Limb (tissue), 2 donors: ENCODE measurements at regions not wholly inside any gene's neighbourhood (a gene's known extent, or its start where the extent isn't known, plus 50 kb on each side); places are given as distances from the start of the nearest gene placed in this dataset.
A peak's percentile ranks its signal among the peaks of the same experiment; 100 is the strongest.
"Not testable (repeated sequence)": the region's sequence is repeated elsewhere in the genome, so short reads cannot be mapped to it uniquely, and the experiment has no call there.

Source experiments
- DNase-seq, 2 donors: peaks; one replicate each; pipeline ENCODE4 v3.0.0-alpha.2; 2016; ENCODE audit errors: extremely low spot score in 2 of 2

DNA sequence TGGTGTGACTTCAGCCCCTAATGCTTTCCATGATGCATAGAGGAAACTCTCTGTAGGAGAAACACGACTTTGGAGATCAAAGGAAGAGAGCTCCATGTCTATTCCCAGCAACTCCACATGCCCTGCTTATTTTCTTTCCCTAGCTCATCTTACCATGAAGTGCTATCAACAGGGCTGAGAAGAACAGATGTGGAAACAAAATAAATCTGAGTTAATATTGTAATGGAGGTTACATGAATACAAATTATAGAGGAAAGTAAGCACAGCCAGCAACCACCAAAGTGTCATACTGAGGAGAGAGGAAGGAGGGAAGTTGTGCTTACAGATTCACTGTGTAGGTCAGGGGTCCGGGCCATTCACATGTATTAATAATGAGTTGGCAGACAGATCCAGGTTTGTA, 157.5 kb downstream of the RFPL4B start:
- no peak for DNase-seq

DNA sequence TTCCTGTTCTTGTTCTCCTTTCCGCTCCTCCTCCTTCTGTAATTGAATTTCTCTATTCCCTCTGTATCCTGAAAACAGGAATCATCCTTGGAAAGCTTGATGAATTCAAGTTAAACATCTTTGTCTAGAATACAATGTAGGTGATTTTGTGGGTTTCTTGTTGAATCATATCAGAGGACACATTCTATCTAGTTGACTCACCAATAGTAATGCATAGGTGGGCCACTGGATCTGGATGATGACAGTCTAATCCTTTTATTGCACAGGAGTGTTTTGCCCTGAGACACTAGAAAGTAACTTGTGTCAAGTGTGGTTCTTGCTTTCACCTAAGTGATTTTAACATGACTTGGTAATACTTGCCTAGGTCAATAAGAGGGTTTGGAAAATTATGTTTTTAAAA, 164.3 kb downstream of the RFPL4B start:
- no peak for DNase-seq

DNA sequence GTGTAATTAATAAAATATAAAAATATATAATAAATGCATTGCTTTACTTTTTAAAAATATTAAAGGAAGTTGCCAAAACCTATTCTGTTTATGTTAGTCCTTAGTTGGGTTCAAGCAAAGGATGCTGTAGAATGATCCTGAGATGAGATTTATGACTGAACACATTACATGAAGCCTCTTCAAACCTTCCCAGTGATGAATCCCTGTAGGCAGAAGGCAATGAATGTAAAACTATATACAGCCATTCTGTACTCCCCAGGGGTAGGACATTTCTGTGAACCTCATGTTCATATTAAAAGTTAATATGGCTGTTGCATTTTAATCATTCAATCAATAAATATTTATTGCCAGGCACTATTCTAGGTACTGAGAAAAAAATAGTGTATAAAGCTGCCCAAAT, 166.0 kb downstream of the RFPL4B start:
- no peak for DNase-seq

DNA sequence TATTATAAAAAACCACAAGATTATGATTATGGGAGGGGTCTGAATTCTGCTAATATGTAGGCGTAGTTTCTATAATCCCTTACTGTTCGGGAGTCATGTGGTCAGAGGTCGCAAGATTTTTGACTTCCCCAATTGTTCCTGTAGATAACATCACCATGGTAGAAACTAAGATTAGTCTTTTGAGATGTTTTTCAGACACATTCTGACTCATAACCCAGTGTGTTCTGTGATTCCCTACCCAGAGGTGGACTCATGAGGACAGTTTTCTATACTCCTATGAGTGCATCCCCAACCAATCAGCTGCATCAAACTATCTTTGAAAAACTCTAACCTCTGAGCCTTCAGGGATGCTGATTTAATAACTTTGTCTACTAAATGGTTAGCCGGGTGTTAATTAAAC, 175.5 kb downstream of the RFPL4B start:
- no peak for DNase-seq

DNA sequence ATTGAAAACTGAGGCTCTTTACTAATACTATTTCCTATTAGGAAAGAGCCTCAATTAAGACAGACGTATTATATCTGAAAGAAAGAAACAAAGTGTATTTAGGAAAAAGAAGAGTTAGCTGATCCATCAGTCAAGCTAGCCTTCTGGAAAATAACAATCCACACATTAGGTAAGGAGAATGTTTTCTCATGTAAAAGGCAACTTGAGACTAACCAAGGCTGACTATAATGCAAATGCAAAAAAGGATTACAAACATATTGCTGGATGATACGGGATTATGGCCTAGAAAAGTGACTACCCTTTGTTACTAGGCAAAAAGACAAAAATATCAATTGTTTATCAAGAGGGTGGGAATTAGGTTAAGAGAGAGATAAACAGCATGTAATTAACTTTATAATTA, 176.9 kb downstream of the RFPL4B start:
- no peak for DNase-seq

DNA sequence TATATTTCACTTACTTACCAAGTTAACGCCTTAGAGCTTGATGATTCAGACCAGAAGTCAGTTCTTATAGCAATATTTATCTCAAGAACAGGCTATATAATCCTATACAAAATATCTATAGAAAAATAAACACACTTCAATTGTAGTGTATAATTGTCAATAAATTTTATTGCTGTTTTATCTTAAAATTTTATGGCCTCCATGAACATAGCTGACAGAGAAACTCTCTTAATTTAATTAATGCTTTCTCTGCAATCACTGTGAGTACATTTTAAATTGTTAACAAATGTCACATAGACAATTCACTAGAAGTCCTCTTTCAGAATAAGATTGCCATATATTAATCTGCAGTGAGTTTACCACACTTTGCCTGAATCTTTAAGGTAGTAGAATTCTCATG, 178.6 kb downstream of the RFPL4B start:
- DNase-seq = no peak

DNA sequence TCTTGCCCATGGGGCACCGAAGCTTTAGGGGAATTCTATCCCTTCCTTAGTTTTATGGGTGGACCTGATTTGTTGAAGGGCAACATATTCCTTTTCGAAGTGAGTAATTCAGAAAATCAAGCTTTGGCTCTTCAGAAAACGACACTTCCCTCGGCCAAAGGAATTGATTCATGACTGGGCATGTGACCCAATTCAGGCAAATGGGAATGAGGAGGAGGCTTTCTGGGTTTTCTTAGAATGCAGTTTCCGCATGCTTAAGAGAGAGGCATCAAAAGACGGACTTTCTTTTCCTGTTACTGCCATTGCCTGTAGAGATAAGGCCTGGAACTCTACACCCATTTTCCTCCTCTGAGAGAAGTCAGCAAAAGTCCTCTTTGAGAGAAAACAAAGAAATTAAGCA, 179.5 kb downstream of the RFPL4B start:
- no peak for DNase-seq

DNA sequence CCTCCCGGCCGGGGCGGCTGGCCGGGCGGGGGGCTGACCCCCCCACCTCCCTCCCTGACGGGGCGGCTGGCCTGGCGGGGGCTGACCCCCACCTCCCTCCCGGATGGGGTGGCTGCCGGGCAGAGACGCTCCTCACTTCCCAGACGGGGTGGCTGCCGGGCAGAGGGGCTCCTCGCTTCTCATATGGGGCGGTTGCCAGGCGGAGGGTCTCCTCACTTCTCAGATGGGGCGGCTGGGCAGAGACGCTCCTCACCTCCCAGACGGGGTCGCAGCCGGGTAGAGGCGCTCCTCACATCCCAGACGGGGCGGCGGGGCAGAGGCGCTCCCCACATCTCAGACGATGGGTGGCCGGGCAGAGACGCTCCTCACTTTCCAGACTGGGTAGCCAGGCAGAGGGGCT, 181.2 kb downstream of the RFPL4B start:
- DNase-seq = not testable (repeated sequence)

DNA sequence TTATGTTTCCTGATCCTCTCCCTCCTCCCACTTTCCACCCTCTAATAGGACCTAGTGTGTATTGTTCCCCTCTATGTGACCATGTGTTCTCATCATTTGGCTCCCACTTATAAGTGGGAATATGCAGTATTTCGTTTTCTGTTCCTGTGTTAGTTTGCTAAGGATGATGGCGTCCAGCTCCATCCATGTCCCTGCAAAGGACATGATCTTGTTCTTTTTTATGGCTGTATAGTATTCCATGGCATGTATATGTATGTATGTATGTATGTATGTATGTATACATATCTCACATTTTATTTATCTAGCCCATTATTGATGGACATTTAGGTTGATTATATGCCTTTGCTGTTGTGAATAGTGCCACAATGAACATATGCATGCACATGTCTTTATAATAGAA, 188.7 kb downstream of the RFPL4B start:
- no peak for DNase-seq

DNA sequence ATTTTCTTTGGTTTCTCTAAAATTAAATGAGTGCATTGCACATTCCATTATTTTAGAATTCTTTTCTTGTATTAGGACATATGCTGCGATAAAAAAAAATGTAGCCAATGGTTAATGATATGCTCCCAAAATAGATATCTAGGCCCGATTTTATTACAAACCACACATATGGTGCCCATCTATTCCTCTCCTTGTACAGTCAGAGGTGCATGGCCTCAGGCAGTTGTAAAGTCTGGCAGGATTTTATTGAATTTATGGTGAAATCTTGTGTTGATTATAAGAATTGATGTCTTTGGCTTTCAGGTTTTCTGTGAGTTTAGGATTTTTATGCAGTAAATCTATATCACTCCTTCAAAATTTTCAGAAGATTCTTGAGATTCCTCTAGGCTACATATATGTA, 192.2 kb downstream of the RFPL4B start:
- no peak for DNase-seq

DNA sequence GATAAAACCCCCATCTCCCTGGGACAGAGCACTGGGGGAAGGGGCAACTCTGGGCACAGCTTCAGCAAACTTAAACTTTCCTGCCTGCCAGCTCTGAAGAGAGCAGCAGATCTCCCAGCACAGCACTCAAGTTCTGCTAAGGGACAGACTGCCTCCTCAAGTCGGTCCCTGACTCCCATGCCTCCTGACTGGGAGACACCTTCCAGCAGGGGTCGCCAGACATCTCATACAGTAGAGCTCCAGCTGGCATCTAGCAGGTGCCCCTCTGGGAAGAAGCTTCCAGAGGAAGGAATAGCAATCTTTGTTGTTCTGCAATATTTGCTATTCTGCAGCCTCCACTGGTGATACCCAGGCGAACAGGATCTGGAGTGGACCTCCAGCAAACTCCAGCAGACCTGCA, 194.7 kb downstream of the RFPL4B start:
- DNase-seq = not testable (repeated sequence)

DNA sequence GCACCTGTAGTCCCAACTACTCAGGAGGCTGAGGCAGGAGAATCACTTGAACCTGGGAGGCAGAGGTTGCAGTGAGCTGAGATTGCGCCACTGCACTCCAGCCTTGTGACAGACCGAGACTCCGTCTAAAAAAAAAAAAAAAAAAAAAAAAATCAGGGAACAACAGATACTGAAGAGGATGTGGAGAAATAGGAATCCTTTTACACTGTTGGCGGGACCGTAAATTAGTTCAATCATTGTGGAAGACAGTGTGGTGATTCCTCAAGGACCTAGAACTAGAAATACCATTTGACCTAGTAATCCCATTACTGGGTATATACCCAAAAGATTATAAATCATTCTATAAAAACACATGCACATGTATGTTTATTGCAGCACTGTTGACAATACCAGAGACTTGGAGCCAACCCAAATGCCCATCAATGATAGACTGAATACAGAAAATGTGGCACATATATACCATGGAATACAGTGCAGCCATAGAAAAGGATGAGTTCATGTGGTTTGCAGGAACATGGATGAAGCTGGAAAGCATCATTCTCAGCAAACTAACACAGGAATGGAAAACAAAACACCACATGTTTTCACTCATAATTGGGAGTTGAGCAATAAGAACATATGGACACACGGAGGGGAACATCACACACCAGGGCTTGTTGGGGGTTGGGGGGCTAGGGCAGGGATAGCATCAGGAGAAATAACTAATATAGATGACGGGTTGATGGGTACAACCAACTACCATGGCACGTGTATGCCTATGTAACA, 200.4 kb downstream of the RFPL4B start:
- not testable (repeated sequence) for DNase-seq

DNA sequence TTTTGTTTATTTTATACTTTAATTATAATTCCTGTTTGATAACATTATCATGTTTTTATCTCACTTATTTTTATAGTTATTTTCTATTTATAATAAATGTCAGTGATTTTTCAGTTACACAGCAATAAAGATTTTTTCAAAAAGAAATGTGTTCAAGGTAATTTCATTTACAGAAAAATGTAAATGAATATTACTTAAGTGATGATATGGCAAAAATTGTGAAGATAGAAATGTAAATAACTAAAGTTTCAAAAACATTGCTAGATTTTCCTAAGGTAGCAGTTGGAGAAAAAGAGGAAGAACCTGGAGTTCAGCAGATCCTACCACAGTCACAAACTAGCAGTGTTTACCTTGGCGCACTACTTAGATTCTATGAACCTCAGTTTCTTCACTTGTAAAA, 202.6 kb downstream of the RFPL4B start:
- no peak for DNase-seq

DNA sequence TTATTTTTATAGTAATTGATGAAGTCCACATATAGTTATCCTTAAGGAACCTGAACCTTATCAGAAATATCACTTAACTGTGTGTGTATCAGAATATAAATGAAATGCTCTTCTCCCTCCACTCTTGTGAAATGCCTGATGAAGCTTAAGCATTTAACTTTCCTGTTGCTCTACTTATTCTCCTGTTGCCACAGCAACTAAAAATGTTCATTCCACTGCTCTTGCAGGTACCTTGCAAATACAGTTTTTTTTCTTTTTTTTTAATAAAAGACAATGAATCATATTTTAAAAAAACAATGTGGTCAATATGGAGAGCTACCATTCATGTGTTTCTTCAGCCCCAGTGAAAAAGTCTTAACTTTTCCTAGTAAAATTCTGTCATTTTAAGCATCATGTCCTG, 210.3 kb downstream of the RFPL4B start:
- no peak for DNase-seq

DNA sequence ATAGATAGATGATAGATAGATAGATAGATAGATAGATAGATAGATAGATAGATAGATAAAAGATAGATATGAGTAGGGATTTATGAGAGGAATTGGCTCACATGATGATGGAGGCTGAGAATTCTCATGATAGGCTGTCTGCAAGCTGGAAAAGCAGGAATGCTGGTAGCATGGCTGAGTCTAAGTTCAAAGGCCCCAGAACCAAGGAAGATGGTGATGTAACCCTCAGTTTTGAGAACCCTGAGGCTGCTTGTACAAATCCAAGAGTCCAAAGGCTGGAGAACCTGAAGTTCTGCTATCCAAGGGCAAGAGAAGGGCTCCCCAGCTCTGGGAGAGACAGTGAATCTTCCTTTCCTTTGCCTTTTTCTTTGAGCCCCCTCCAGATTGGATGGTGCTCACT, 210.8 kb downstream of the RFPL4B start:
- DNase-seq = no peak

DNA sequence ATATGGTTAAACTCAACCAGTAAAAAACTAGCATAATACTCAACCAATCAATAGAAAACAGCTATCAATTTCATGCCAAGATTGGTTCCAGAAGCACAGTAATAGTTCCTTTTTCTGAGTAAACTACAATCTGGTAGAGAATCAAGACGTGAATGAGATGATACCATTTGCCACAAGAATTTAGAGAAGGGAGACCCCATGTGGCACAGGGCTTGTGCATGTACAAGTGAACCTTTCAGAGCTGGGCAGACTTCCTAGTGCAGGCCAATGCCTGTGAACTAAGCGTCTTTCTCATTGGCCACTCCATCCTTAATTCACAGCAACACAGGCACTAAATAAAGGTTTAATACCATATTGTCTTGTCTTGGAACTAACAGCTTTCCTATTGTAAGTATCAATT, 213.5 kb downstream of the RFPL4B start:
- no peak for DNase-seq

DNA sequence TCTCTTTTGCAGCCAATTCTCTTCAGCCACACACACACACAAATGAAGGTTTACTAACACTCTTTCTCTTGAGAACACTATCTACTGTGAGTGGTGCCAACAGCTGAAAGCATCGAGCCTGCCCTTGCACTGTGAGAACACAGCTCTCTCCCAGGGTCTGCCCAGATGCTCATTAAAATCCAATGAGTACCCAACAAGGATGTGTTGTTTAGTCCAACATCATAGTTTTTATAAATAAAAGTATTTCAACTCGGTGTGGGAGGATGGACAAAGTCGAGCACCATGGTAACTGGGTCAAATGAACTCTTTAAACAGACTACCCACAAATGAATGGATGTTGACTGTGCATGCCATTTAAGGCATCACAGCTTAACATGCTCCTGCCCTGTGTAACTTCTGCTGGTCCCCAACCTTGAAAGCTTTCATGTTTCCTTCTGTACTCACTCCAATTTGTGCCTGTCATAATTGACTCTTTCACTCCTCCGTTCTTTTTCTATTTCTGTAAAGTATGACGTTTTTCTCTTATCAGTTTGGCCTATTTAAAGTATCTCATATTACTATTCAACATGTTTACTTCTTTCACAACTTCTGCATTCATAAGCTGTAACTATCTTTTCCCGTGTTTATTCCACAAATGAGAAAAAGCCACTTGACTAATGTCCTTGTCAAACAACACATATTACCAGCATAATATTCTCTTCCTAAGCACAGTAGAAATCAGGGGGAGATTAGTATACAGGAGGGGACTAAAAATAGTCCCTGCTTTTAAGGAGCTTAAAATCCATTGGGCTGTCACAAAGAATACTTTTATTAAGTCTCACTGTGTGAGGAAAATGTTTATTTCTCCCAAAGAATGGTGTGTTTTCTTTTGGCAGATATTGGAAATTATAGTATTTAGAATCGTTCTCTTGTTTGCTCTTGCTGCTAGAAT, 215.4 kb downstream of the RFPL4B start:
- peak in 1 of 2 donors; percentile 59 for DNase-seq

DNA sequence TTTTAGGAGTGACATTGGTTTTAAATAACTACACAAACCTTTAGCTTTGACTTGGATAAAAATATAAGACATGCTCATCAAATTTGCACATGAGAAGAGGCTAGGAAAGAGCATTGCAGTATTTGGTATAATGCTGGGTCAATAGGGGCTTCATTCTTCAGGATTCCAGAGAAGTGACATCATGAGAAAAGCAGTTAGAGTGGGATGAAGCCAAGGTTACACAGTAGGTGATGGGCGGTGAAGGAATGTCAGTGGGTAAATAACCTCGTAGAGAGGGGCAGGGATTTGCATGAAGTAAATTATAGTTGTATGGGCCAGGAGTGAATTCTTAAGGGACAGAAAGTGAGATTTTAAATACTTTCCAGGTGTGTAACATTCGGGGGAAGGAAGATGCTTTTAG, 216.2 kb downstream of the RFPL4B start:
- no peak for DNase-seq

DNA sequence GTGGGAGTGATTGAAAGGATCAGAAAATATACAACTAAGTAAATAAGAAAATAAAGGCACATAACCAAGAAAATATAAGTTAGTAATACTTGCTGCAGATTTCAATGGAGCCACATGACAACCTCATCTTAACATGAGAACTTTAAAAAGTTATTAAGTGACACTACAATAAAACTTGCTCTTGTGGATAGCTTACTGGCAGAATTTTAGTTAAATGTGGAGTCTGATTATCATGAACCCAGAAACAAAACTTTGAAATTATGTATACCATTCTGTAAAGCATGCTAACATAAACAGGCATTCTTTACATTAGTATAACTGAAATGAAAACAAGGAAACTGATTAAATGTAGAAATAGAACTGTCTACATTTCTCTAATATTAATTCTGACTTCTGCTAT, 220.9 kb downstream of the RFPL4B start:
- no peak for DNase-seq

DNA sequence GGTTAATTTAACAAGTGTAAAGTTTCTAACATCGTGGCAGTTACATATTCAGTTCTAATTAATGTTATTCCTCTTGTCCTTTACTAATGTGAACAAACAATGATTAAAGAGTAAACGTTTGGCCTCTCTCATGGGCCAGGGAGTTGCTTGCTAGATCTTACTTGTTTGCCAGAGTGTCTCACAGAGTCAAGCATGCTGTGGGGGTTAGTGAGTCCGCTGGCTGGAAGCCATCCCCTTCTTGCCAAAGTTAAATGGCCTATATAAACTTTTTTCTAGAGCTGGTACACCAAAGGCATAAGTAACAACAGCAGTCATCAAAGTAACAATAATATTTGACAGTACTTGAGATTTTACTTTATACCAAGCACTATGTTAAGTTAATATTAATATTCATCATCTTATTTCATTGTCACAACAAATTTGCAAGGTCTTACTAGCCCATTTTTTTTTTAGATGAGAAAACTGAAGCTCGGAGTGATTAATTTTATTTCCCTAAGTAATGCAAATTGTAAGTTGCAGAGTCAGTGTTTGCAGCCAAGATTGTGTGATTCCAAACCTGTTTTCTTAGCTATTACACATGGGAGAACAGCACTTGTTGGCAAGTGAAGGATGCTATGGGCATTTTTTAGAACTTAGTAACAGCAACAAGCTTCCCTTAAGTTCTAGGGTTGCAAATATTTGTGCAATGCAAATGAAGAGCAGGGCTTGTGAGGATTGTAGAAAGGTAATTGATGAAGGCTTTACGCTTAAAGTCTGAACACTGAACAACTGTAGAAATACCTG, 224.5 kb downstream of the RFPL4B start:
- no peak for DNase-seq

DNA sequence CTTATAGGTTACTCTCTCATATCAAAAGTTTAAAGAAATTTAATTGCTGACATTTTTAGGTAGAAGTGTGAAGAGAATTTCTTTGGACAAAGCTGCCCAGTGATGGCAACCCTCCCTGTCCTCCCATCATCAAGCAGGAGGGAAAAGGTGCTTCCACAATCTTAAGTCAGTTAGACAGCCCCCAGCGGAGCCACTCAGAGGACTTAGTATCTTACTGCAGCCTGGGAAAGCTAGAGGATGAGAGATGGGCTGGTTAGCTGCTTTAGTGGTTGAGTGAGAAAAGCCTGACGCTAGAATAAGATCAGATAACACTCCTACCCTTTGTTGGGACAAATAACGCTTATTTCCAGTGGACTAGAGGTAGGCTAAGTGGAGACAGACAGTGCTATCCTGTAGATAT, 227.1 kb downstream of the RFPL4B start:
- no peak for DNase-seq

DNA sequence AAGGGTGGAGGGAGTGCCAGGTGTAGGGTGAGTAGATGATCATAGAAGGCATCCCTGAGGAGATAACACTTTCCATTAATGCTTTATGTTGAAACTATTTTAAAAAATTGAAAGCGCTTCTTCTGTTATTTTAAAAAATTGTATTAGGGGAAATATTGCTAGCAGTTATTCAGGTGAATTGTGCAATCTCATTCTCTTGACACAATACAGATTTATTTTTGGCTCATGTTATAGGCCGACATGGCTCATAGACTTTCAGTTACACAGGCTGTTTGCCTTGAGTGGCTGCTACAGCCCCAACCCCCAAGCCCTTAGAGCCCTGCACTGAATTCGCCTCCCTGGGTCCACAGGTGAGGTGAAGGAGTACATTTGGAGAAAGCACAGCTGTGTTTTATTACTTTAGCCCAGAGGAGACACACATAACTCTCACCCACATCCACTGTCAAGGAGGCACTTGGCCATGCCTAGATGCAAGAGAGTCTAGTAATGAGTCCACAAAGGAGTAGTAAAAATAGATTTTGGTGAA, 228.2 kb downstream of the RFPL4B start:
- no peak for DNase-seq
